ENCODE measurements at regions not wholly inside any gene's neighbourhood (a gene's known extent, or its start where the extent isn't known, plus 50 kb on each side); places are given as distances from the start of the nearest gene placed in this dataset.

DNA sequence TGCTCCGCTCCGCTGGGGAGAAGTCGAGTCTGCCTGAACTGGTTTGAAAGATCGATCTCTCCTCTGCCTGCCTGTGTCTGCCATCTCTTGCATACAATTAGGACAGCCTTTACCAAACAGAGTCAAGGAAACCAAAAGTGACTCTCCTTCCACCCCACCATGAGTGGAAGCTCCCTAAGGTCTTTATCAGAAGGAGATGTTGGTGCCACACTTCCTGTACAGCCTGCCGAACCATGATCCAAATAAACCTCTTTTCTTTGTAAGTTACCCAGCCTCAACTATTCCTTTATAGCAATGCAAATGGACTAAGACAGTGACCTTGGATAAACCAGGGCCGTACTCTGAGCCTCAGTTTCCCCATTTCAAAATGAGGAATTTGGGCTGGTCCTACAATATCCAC, 106.3 kb upstream of the GDF10 start:
- no peak for TF ChIP-seq CTCF (IDR thresholded peaks at IDR 0.05)
- no peak for TF ChIP-seq POLR2AphosphoS5 (IDR thresholded peaks at IDR 0.05)
- no peak for TF ChIP-seq POLR2A (IDR thresholded peaks at IDR 0.05)

Data from prostate gland (tissue), 2 donors.